Iris pigment epithelial cell (primary cell): ENCODE measurements at regions not wholly inside any gene's neighbourhood (a gene's known extent, or its start where the extent isn't known, plus 50 kb on each side); places are given as distances from the start of the nearest gene placed in this dataset.

Experiments used
- DNase-seq: peaks from one replicate; pipeline ENCODE4 v3.0.0-alpha.2; 2011; ENCODE audit warnings: low read depth

GRCh38 chr9:105861972-105862371, 167.6 kb downstream of the TMEM38B start:
- no peak for DNase-seq

- DNase-seq: no peak
Measured at GRCh38 chr9:105864248-105864898, 170.0 kb downstream of the TMEM38B start.

- DNase-seq: no peak
Measured at GRCh38 chr9:105865285-105865684, 170.9 kb downstream of the TMEM38B start.

GRCh38 chr9:105871540-105871939, 177.2 kb downstream of the TMEM38B start:
- no peak for DNase-seq

GRCh38 chr9:105873801-105874200, 179.5 kb downstream of the TMEM38B start:
- no peak for DNase-seq

- DNase-seq: no peak
Measured at GRCh38 chr9:105877721-105878120, 183.4 kb downstream of the TMEM38B start.

GRCh38 chr9:105879181-105879580, 184.8 kb downstream of the TMEM38B start:
- no peak for DNase-seq

- no peak for DNase-seq
Measured at GRCh38 chr9:105880517-105880916, 186.2 kb downstream of the TMEM38B start.

- no peak for DNase-seq
Measured at GRCh38 chr9:105881021-105881420, 186.7 kb downstream of the TMEM38B start.

- peak; percentile 59 for DNase-seq
Measured at GRCh38 chr9:105881654-105882349, 187.5 kb downstream of the TMEM38B start.

- no peak for DNase-seq
Measured at GRCh38 chr9:105883847-105884246, 189.5 kb downstream of the TMEM38B start.

GRCh38 chr9:105884416-105884815, 190.1 kb downstream of the TMEM38B start:
- DNase-seq: no peak

GRCh38 chr9:105886136-105886535, 191.8 kb downstream of the TMEM38B start:
- no peak for DNase-seq

- DNase-seq: no peak
Measured at GRCh38 chr9:105887679-105888078, 193.3 kb downstream of the TMEM38B start.

- no peak for DNase-seq
Measured at GRCh38 chr9:105890046-105890822, 195.9 kb downstream of the TMEM38B start.

- DNase-seq: no peak
Measured at GRCh38 chr9:105900123-105900522, 205.8 kb downstream of the TMEM38B start.

GRCh38 chr9:105901514-105902109, 207.3 kb downstream of the TMEM38B start:
- peak; percentile 32 for DNase-seq

- no peak for DNase-seq
Measured at GRCh38 chr9:105908069-105908468, 213.7 kb downstream of the TMEM38B start.

- peak; percentile 4 for DNase-seq
Measured at GRCh38 chr9:105911104-105911911, 217.0 kb downstream of the TMEM38B start.

- no peak for DNase-seq
Measured at GRCh38 chr9:105912157-105912862, 218.0 kb downstream of the TMEM38B start.
